NB4 (cell line): ENCODE measurements at regions not wholly inside any gene's neighbourhood (a gene's known extent, or its start where the extent isn't known, plus 50 kb on each side); places are given as distances from the start of the nearest gene placed in this dataset.
A peak's percentile ranks its signal among the peaks of the same experiment; 100 is the strongest.

Experiments used
- DNase-seq: peaks from one replicate; pipeline ENCODE4 v3.0.0; 2010; ENCODE audit warnings: low read depth
- H3K4me3 ChIP-seq: one replicate; pipeline ENCODE4 v1.5.1; 2011; ENCODE audit warnings: mild to moderate bottlenecking, low read depth, low read length, moderate library complexity
- MYC ChIP-seq: IDR thresholded peaks from 2 replicates; pipeline ENCODE4 v1.6.1; 2011; ENCODE audit warnings: low read depth, low read length
- POLR2A ChIP-seq: IDR thresholded peaks from 2 replicates; pipeline ENCODE4 v1.6.1; 2011; ENCODE audit warnings: mild to moderate bottlenecking; ENCODE audit not compliant: insufficient read length; ENCODE audit errors: extremely low read depth
- TF ChIP-seq, protein P1 (sequence below): IDR thresholded peaks from one replicate; pipeline ENCODE4 v1.5.1; 2012; ENCODE audit warnings: low read depth, low read length
- TF ChIP-seq, protein P2 (sequence below): IDR thresholded peaks from 2 replicates; pipeline ENCODE4 v1.6.1; 2011; ENCODE audit warnings: low read depth, low read length

DNA sequence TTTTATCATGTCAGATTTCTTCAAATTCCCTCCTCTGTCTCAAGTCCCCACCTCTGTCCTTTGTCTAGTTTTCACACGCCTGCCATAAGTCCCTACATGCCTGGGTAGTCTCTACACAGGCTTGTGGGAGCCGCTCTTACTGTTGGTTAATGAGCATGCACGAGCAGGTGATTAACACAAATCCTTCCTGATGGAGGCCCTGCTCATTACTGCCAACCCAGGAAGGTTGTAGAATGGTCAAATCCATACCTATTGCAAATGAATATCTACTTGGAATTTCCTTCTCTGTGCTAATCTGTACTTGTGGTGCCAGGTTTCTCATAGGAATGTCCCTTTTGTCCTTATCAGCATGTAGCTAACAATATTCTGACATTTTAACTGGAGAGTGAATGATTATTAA is 208.4 kb upstream of the HDX start:
- no peak for DNase-seq
- TF ChIP-seq, protein P1, sequence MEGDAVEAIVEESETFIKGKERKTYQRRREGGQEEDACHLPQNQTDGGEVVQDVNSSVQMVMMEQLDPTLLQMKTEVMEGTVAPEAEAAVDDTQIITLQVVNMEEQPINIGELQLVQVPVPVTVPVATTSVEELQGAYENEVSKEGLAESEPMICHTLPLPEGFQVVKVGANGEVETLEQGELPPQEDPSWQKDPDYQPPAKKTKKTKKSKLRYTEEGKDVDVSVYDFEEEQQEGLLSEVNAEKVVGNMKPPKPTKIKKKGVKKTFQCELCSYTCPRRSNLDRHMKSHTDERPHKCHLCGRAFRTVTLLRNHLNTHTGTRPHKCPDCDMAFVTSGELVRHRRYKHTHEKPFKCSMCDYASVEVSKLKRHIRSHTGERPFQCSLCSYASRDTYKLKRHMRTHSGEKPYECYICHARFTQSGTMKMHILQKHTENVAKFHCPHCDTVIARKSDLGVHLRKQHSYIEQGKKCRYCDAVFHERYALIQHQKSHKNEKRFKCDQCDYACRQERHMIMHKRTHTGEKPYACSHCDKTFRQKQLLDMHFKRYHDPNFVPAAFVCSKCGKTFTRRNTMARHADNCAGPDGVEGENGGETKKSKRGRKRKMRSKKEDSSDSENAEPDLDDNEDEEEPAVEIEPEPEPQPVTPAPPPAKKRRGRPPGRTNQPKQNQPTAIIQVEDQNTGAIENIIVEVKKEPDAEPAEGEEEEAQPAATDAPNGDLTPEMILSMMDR: no peak
- TF ChIP-seq POLR2A (no peak), MYC (no peak)
- TF ChIP-seq, protein P2, sequence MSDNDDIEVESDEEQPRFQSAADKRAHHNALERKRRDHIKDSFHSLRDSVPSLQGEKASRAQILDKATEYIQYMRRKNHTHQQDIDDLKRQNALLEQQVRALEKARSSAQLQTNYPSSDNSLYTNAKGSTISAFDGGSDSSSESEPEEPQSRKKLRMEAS: no peak
- H3K4me3 ChIP-seq: no peak overlapping the region

DNA sequence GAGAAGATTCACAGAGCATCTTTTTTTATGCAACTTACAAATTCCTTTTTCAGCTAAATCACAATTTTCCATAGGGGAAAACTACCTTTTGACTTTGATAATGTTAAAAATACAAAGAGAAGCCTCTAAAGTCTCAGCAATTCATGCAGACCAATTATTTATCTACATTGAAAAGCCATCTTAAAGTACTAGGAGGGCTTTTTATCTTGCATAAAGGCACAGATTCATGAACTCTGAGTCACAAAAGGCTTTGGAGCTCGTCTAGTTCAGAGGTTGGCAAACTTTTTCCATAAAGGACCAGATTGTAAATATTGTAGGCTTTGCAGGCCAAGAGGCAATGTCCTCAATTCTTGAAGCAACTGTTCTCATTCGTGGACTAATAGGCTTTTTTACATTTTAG is 210.4 kb upstream of the HDX start:
- TF ChIP-seq MYC: no peak
- TF ChIP-seq, protein P2: no peak
- TF ChIP-seq POLR2A: no peak
- TF ChIP-seq, protein P1: no peak
- no peak overlapping the region for H3K4me3 ChIP-seq
- no peak for DNase-seq

DNA sequence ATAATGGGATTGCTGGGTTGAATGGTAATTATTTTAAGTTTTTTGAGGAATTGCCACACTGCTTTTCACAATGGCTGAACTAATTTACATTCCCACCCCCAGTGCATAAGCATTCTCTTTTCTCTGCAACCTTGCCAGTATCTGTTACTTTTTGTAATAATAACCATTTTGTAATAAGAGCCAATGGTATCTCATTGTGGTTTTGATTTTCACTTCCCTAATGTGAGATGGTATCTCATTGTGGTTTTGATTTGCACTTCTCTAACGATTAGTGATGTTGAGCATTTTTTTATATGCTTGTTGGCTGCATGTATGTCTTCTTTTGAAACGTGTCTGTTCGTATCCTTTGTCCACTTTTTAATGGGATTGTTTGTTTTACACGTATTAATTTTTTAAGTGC is 213.1 kb upstream of the HDX start:
- TF ChIP-seq POLR2A: no peak
- TF ChIP-seq, protein P1: no peak
- TF ChIP-seq, protein P2: no peak
- no peak for TF ChIP-seq MYC
- no peak overlapping the region for H3K4me3 ChIP-seq
- peak; percentile 1 for DNase-seq

- DNase-seq: no peak
- TF ChIP-seq MYC (no peak), POLR2A (no peak)
- TF ChIP-seq, protein P2: no peak
- TF ChIP-seq, protein P1: no peak
- H3K4me3 ChIP-seq: no peak overlapping the region
Observed at GRCh38 chrX:84717343-84717742, 215.1 kb upstream of the HDX start.

DNA sequence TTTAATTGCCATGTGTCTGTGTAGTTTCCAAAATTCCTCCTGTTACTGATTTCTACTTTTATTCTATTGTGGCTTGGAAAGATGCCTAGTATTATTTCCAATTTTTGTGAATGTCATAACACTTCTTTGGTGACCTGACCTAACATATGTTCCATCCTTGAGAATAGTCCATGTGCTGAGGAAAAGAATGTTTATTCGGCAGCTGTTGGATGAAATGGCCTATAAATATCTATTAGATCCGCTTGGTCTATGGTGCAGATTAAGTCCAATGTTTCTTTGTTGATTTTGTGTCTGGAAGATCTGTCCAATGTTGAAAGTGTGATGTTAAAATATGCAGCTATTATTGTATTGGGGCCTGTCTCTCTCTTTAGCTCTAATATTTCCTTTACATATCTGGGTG is 219.2 kb upstream of the HDX start:
- DNase-seq: no peak
- no peak for TF ChIP-seq MYC
- TF ChIP-seq, protein P2: no peak
- no peak for TF ChIP-seq POLR2A
- TF ChIP-seq, protein P1: no peak
- no peak overlapping the region for H3K4me3 ChIP-seq

GRCh38 chrX:84724576-84724975 is 222.3 kb upstream of the HDX start:
- TF ChIP-seq POLR2A (no peak), MYC (no peak)
- TF ChIP-seq, protein P1: no peak
- TF ChIP-seq, protein P2: no peak
- no peak overlapping the region for H3K4me3 ChIP-seq

More at GRCh38 chrX:84724576-84724975, 222.3 kb upstream of the HDX start:
- DNase-seq: no peak
